GM21423 (cell line): ENCODE measurements at regions not wholly inside any gene's neighbourhood (a gene's known extent, or its start where the extent isn't known, plus 50 kb on each side); places are given as distances from the start of the nearest gene placed in this dataset.

Experiments used
- ATAC-seq: cut with Tn5 transposase; IDR thresholded peaks from one replicate; pipeline ENCODE4 v1.9.1; 2021; ENCODE audit warnings: mild to moderate bottlenecking, moderate library complexity; ENCODE audit not compliant: unreplicated experiment

DNA sequence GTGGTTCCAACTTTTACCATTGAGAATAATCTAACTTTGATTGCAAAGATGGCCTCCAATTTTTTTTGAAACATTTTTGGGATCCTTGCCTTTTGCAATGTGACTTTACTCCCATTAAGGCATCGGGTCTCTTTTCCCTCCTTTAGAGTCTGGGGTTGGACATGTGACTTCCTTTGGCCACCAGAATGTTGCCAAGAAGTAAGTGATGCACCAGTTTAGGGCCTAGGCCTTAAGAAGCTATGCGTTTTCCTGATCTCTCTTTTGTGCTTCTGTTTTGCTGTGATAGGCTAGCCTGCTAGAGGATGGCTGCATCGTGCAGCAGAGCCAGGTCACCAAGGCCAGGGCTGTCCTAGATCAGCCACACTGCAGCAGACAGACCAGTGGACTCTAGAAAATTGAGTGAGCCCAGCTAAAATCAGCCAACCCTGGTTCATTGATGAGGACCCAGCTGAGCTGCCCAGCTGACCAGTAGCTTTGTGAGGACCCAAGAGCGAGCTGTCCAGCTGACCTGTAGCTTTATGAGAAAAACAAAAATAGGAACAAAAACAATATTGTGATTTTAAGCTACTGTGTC, 594.0 kb upstream of the JAG1 start:
- no peak for ATAC-seq

DNA sequence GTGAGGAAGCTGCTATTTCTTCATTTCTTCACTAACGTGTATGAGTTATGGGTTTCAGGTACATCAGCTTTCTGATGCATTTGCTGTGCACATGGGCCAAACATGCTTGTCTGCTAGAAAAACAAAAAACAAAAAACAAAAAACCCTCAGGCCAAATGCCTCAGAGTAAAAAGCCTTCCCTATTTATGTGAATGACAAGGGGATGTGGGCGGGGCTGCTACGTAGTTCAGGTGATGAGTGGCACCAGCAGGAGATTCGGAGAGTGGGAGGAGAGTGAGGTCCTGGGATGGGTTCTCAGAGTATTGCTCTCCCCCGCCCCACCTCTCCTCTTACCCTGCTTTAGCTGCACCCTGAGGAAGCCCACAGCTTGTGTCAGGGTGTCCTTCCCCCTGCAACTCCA, 596.8 kb upstream of the JAG1 start:
- no peak for ATAC-seq

DNA sequence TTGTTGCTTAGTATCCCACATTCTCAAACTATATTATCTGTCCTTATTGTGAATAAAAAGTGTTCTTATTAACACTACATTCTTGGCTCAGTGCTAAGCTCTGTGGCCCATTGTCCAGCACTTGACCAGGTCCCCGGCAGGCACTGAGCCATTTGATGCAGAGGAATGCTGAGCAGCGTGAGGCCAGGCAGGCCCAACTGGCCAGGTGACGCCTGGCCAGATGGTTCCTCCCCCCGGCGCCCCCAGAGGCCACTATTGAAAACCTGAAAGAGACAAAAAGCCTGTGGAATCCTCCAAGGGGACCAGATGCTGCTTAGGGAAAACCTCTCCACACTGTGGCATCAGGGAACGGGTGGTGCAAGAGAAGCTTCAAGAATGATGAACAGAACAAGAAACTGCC, 597.5 kb upstream of the JAG1 start:
- no peak for ATAC-seq

- ATAC-seq, result no peak
Observed at GRCh38 chr20:11271920-11272594, 598.3 kb upstream of the JAG1 start.

- ATAC-seq, result peak; percentile 55
Observed at GRCh38 chr20:11274141-11274594, 600.4 kb upstream of the JAG1 start.

DNA sequence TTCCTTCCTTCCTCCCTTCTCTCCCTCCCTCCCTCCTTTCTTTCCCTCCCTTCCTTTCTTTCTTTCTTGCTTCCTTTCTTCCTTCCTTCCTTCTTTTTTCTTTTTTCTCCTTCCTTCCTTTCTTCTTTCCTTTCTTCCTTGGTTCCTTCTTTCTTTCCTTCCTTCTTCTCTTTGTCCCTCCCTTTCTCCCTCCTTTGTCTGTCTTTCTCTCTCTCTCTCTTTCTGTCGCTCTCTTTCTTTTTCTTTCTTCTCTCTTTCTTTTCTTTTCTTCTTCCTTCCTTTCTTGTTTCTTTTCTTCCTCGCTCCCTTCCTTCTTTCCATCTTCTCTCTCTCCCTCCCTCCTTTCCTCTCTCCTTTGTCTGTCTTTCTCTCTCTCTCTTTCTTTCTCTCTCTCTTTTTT, 601.9 kb upstream of the JAG1 start:
- ATAC-seq, result no peak

DNA sequence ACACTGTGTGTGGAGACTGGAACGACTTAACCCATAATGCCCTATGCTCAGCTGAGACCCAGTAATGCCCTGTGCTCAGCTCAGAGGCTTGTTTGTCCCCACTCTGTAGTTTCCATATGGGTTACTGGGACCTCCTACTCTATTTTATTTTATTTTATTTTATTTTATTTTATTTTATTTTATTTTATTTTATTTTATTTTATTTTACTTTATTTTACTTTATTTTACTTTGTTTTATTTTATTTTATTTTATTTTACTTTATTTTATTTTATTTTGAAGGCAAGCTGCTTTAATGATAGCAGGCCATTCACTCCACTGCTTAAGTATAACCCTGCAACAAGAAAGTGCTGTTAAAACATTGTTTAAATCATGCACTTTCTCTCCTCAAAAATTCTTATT, 603.4 kb upstream of the JAG1 start:
- no peak for ATAC-seq

- ATAC-seq, result no peak
Observed at GRCh38 chr20:11277858-11278257, 604.1 kb upstream of the JAG1 start.

GRCh38 chr20:11278461-11278860, 604.7 kb upstream of the JAG1 start:
- ATAC-seq, result no peak

- ATAC-seq, result no peak
Observed at GRCh38 chr20:11281240-11281639, 607.4 kb upstream of the JAG1 start.

DNA sequence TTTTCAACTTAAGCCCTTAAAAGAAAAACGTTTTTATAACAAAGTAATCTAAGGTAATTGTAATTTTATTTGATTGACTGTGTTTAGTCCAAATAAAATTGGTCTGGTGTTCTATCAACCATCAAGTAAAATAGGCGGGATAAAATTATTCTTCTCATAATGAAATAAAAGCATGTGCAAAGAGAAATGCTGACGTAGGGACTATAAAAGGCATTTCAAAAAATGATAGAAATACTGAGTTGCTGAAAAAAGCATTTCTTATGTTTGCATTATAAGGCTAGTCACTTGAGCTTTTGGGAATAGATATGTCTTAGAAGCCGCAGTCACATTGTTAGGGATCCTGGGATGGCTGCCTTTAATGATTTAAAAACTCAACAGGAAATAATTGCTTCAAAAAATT, 608.0 kb upstream of the JAG1 start:
- no peak for ATAC-seq

- ATAC-seq, result no peak
Observed at GRCh38 chr20:11287126-11287525, 613.3 kb upstream of the JAG1 start.

DNA sequence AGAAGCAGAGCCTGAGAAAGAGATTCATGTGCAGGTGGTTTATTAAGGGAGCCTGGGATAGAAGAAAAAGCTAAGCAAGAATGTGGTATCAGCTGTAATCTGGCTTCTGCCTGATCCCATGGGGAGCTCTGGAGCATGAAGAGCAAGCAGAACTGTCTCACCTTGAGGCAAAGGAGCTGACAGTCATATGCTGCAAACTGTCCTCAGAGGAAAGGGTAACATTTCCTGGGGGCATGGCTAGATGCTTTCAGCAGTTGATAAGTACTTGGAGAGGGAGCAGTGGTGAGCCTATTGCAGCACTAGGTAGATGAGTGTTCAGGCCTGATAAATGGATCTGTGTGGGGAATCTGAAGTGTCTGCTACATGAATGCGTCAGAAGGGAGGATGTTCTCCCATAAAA, 621.5 kb upstream of the BTBD3 start:
- ATAC-seq, result no peak

- no peak for ATAC-seq
Observed at GRCh38 chr20:11296951-11297350, 620.7 kb upstream of the BTBD3 start.

GRCh38 chr20:11301699-11302098, 616.0 kb upstream of the BTBD3 start:
- ATAC-seq, result no peak

- no peak for ATAC-seq
Observed at GRCh38 chr20:11302436-11302835, 615.3 kb upstream of the BTBD3 start.

- no peak for ATAC-seq
Observed at GRCh38 chr20:11304795-11305194, 612.9 kb upstream of the BTBD3 start.

DNA sequence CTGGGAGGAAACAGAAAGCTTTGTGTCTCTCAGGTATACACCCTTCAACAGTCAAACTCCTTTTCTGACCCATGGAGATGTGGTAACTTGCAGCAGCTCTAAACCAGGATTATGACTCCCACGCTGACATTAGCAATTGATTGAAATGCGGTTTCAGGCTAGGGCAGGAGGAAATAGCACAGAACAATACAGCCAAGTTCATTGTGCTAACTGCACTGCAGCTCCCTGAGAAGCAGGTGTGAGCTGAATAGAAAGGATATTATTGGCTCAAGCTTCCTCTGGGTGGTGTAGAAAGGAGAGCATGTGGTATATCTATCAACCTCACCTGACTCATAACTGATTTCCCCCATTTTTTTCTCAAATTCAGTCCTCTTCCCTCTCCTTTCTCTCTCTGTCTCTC, 612.3 kb upstream of the BTBD3 start:
- no peak for ATAC-seq

DNA sequence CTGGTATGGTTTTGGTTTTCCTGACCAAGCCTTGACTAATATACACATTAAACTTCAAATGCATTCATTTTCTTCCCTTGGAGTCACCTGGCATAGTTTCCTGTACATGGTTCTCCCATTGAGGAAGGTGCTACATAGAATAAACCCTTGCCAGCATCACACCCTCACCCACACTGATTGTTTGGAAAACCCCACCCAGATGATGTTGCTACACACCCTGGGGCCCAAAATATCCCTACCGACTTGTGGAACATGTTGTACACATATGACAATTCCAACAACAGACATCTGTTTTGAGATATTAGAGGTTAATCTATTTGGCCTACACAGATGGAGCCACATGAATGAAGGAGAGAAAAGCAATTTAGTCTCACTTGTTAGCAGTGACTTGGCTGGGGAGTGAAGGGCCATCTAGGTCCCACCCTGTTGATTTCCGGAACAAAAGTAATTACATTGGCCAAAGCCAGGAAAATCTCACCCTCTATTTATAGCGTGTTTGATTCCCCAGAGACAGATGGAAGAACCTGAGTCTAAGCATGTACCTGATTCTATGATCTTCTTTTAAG, 606.0 kb upstream of the BTBD3 start:
- ATAC-seq, result no peak

DNA sequence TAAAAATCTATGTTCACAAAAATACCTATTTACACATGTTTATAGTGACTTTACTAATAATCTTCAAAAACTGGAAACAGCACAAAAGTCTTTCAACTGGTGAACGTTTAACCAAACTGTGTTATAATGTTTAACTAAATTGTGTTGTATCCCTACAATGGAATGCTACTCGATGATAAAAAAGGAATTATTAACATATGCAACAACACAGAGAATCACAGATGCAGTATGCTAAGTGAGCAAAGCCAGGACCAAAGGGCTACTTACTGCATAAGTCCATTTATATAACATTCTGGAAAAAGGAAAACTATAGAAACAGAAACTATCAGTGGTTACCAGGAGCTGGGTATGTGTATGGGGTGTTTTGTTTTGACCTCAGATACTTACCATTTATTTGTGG, 602.2 kb upstream of the BTBD3 start:
- ATAC-seq, result no peak

- no peak for ATAC-seq
Observed at GRCh38 chr20:11316244-11316643, 601.4 kb upstream of the BTBD3 start.

GRCh38 chr20:11320033-11320432, 597.7 kb upstream of the BTBD3 start:
- ATAC-seq, result no peak

DNA sequence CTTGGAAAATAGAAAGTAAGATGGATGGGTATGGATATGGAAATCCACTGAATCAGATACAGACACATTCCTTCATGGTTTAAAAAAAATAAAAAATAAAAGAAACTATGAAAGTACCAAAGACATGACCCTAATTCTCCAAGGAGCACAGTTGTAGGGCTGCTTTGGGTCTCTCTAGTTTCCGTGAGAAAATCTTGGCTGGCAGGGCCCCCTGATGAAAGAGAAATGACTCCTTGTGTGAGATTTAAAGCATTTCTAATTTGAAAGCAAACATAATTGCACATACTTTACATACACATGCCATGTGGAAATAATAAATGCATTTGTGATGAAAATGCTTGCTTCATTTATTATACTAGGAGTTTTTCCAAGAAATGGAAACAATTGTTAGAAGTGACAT, 593.9 kb upstream of the BTBD3 start:
- no peak for ATAC-seq
